CD4-positive, alpha-beta T cell treated with Interleukin-2 at 100 ng/mL for 4 hours (primary cell): ENCODE measurements at regions not wholly inside any gene's neighbourhood (a gene's known extent, or its start where the extent isn't known, plus 50 kb on each side); places are given as distances from the start of the nearest gene placed in this dataset.

Experiments
- DNase-seq: peaks from one replicate; pipeline ENCODE4 v3.0.0-alpha.2; 2020; ENCODE audit warnings: low spot score

DNA sequence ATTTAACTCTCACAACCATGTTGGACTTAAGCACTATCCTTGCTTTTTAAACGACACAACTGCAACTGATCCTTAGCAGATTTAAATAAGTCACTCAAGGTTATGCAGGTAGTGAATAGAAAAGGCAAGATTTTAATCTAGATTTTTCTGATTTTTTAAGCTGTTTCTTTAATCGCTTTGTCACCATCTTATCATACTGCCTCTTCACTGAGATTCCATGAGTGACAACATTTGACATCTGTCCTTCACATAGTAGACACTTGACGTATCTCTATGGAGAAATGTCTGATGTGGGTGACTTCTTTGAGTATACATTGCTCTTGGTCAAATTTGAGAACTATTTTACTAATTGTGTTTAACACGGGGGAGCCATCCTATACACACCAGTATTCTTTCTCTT, 839.7 kb downstream of the GATA3 start:
- DNase-seq = no peak

DNA sequence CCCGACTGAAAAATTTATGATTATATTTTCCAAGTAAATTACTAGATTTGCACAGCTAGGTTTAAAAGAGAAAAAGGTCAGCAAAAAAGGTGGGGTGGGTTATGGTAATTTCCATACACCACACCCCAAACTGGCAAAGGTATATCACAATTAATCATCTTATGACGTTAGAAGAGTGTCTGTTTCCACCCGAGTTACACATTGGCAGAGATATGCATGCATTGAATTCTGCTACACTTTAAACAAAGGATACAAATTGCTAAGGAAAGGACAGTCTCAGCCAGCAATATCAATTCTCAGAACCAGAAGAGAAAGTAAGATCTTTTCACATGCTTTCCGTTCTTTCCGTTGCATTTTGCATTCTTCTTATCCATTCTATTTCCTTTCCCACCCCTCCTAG, 843.3 kb downstream of the GATA3 start:
- no peak for DNase-seq

DNA sequence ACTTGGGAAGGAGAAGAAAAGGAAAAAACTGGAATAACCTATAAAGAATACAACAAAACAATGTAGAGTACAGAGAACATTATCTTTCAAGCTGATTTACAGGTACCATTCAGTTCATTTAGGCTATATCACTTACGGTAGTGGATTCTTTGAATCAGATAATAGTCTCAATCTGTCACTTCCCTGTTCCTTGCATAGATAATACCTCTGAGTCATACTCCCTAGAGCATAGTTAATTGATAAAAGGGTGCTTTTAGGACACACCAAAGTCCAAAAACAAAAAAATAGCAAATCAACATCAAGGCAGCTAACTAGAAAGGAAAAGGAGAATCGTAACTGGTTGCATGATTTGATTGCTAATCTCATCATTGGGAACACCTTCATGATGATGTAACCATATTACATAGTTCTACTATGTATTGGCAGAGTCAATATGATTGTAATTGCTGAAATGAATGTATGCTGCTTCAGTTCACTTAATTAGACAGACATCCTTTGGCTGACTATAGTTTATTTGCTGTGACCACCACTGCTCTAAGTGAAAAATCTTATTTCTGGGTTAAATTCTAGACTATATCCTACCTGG, 844.4 kb downstream of the GATA3 start:
- DNase-seq = peak; percentile 21

DNA sequence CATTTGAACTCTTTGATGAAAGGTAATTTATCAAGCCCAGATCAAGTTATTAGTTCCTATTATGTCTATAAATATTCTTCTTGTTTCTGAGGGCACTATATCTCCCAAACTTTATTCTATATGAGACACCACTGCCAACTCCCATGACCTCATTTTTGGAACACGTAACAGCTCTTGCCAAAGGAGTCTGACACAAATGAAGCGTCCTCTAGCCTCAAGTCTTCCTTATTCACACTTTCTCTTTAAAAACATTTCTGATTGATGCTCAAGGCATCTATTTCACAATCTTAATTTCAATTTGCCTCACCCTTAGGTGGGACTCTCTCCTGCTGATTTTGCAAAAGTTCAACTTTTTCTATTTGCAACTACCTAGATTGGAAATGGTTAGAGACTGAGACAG, 848.4 kb downstream of the GATA3 start:
- no peak for DNase-seq

DNA sequence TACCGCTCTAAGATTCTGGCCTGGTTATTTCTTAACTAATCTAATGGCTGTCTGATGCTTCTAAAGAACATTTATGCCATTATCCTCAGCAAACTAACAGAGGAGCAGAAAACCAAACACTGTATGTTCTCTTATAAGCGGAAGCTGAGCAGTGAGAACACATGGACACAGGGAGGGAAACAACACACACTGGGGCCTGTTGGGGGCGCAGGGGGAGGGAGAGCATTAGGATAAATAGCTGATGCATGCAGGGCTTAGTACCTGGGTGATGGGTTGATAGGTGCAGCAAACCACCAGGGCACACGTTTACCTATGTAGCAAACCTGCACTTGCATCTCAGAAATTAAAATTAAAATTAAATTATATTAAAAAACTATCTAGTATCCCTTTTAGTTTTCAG, 853.5 kb downstream of the GATA3 start:
- no peak for DNase-seq

DNA sequence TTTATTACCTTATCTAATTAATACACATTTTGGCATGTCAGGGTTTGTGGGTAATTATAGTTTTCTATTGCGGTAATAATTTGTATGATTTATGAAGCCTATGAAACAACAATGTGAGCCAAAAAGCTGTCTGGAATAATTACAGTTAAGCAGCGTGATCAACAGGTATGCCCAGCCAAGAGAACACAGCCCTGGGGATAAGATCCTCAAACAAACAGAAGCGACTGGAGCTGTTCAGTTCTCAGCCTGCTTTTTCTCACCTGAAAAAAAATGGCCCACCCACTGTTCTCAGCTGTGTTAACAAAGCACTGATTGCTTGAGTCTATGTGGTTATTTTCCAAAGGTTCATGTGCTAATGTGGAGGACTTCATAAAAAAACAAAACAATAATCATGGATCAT, 855.8 kb downstream of the GATA3 start:
- DNase-seq = no peak

DNA sequence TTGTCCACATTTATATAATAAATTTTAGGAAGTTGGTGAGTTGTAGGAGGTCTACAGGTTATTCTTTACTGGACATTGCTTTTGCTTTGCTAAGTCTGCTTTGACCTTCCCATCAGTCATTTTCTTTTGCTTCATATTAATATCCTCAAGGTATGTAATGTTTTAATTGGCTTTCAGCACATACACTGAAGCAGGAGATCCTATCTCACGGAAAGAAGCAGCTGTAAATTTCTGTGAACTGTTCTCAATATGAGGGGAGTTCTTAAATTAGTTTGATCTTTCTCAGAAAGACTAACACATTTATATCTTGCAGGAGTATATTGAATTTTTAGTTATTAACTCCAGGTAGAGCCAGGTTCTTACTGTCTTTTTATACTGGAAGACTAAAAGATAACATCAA, 856.5 kb downstream of the GATA3 start:
- DNase-seq = no peak

DNA sequence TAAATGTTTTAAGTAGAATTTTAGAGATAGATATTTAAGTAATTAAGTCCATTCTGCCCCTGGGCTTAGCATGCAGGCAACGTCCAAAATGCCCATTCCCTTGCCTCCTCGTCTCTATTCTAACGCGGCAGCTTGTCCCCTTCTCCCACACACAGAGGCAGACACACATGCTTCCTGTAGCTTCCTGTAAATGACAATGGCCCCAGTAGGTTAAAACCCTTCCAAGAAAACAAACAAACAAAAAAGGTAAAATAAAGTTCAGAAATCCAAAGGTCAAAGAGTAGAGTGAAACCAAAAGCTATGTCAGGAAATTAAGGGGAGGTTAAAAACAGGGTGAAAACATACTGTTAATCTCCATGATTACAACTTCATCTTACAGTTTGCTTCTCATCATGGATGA, 857.6 kb downstream of the GATA3 start:
- no peak for DNase-seq

DNA sequence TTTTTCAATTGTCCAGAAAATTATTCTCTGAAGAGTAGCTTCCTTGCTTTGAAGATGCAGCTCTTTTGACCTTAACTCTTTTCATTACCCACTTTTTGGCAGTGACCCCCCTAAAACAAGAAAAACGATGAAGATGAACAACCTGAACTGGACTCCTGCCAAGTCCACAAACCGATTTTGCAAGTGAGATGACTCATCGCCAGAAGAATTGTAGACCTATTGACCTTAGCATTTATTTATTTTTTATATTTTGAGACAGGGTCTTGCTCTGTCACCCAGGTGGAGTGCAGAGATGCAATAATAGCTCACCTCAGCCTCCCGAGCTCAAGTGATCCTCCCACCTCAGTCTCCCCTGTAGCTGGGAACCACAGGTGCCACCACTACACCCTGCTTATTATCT, 859.2 kb downstream of the GATA3 start:
- DNase-seq = peak; percentile 14

DNA sequence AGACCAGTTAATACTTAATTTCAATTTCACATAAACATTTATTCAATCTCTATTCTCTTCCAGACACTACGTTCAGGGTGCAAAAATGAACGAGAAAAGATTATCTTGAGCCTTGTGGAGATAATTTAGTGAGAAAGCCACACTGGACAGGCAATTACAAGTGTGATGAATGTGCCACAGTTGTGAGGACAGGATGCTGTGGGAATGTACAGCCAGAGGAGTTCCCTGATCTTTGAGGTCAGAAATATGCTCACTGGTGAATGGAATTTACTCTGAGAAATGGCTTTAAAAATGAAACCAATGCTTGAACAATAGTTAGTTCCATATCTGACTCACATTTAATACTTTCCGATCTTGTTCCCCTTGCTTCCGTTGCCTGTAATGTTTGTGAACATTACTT, 864.8 kb downstream of the GATA3 start:
- DNase-seq = no peak

DNA sequence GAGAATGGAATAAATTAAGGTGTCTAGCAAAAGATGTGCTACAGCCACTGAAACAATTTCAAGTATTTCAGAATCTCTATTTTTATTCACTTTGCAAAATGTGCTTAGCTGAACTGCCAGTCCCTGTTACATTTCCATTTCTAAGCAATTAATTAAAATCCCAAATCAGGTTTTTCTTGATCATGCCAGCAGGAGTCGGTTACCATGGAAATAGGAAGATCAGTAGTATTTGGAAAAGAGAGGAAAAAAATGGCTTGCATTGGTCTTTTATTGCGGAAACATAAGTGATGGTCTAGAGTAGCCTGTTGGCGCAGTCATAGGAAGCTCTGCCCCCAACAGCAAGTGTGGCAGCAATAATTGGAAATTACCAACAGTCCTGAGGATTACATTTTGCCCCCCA, 867.1 kb downstream of the GATA3 start:
- DNase-seq = no peak

DNA sequence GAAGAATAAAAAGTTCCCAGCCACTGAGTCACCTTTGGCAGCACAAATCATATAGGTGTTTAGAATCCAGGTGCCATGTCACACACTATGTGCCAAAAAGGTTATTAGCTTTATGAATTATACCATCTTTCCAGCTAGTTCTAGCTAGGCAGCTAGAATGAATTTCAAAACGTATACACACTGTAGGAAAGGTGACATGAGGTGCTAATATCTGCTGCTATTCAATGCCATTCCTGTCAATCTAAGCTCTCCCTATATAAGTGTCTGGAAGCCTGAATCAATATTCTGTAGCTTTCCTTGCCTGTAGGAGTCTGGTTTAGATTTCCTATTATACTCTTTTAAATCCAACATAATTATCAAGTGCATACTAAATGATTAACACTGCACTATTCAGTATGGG, 868.6 kb downstream of the GATA3 start:
- DNase-seq = no peak

DNA sequence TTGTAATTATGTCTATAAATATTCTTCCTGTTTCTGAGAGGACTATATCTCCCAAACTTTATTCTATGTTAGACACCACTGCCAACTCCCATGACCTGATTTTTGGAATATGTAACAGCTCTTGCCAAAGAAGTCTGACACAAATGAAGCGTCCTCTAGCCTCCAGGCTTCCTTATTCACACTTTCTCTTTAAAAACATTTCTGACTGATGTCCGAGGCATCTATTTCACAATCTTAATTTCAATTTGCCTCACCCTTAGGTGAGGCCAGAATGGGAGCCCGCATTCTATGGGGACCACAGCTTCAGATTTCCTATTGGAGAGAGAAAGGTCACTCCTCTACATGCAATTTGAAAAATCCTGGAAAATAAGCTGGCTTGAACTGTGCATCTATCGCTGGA, 873.2 kb downstream of the GATA3 start:
- DNase-seq = no peak

DNA sequence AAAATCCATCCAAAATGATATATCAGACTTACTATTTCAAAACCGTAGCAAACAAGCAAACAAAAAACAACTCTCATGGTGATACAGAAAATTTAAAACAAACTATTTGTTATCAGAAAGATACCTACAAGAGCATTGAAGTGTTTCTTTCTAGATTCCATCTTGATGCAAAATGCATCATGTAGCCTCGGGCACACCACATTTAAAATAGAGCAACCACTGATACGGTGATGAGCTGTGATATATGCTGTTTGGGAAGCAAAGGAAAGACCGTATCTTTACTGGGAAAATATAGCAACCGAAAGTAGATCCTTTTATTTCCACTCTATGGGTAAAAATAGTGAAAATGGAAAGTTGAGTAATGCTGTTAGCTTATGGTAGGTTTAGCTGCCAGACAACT, 892.0 kb downstream of the GATA3 start:
- no peak for DNase-seq

DNA sequence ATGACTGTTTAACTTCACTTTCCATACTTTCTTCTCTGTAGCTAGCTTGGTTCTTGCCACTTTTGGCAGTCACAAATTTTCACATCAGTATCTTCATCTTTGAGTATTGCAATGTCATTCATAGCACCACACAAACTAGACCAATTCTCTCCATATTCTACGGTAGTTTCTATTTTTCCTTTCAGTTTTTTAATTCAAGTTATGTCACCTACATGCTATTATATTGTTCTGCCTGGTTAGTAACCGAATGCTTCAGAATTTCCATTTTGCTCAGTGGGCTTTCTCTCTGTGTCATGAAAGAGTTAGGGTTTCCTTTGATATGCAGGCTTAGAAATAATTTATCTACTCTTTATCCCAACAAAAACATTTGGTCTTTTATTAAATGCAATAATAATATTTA, 896.5 kb downstream of the GATA3 start:
- no peak for DNase-seq

DNA sequence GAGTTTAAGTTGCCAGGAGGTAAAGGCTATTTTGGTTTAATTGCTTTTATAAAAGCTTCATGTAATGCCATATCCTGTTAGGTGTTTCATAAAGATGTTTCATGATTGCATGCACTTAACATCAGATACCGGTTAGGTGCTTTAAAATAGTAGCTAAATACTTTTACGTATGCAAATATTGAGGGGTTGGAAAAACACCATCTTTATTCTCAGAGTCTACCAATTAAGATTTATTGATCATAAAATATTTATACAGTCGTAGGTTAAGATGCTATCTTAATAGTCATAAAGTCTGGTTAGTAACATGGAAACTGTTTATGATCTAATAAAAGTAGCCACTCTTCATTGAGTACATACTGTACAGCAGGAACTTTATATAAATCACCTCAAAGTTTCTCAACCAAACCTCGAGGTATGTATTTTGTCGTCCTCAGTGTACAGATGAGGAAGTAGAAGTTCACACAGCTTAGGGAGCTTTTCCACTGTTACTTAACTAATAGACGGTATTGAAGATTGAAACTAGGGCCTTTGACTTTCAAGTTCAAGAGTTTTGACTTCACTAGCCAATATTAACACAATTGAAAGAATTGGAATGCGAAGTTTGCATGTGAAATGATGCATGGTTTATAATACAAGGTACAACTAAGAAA, 897.1 kb downstream of the GATA3 start:
- no peak for DNase-seq

DNA sequence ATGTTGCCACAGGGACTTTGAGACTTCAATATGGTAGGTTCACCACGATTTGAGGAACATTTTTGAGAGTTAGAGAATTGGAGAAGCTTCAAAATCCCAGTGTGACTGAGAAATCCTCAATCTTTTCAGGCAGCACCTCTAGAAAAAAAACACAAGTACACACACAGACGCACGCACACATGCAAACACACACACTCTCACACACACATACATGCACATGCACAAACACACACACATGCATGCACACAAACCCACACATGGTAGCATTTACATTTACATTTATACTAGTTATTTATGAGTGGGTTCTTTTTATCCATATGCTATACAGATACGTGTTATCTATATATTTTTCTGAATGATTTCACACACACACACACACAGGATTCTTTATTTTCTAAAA, 901.9 kb downstream of the GATA3 start:
- no peak for DNase-seq

DNA sequence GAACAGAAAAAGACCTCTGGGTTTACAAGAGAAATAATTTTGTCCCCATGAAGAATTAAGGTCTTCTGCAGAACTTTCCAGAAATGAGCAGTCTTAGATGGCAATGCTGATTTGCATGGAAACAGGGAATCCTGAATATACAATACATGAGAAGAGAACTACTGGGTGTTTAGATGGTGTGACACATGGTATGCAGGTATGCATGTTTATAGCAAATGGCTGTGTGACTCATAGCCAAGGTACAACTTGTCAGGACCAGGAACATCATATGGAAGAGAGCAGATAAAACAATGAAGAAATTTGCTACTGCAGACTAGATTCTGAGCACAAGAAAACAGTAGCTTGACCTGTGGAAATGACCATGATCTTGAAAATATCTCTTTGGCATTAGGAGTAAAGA, 907.8 kb downstream of the GATA3 start:
- DNase-seq = no peak

DNA sequence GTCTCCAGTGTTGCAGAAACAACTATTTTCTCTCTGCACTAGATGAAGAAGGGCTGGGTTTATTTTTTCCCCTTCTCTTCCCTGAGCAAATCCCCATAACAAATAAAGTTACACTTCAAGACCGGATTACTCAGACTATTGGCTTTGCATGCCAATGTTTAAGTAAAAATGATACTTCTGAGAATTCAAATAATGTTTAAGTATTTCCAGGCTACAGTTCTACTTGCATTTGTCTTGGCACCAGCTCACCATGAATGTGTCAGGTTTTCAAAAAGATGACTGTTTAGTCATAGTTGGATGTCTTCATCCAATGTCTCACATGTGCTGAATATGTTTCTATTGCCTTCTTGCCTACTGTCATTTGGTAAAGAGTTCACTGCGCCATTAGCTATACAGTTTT, 912.6 kb downstream of the GATA3 start:
- DNase-seq = no peak

DNA sequence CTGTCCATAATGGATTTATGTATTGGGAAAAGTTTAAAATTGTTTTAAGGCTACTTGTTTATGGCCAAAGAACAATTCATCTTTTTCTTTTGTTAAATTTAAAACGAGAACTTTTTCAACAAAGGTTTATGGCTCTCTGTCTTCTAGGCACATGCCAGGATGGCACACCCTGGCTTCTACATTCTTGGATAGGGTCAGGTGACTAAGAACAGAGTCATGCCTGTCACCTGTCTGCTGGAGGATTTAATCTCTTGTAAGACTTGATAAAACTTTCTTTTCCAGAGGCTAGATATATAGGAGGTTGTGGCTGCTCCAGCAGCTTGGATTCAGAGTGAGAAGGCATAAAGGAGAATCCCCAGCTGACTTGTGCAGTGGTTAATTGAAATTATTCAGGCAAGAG, 915.4 kb downstream of the GATA3 start:
- DNase-seq = no peak

DNA sequence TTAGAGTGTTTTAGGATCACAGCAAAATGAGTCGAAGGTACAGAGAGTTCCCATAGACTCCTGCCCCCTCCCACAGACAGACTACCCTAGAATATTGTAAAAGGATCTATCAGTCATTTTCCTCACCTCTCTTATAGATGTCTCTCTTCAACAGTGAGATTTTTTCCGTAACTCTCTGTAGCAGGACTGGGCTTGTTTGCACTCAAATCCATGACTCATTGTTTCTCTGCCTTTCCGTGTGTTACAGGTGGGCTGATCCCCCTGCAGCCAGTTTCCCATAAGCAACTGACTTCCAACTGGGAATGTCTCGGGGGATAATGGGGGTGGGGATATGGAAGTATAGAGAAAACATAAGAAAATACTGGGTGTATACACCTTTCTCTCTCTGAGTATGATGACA, 921.0 kb downstream of the GATA3 start:
- DNase-seq = no peak

DNA sequence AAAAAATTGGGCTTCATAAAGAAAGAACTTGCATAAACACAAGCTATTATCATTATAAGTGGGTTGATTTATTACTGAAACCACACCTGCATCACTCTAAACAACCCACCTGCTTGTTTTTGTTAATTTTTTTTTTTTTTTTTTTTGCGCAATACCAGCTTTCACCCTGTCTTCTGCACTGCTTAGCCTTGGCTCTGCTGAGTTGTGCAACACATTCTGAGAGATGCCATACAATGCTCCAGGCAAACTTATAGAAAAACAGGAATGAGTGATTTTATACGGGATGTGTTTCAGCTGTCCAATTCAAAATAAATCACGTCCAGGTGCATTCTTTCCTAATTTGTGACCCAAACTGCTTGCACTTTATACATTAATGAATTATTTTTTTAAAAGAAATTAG, 923.6 kb downstream of the GATA3 start:
- no peak for DNase-seq

DNA sequence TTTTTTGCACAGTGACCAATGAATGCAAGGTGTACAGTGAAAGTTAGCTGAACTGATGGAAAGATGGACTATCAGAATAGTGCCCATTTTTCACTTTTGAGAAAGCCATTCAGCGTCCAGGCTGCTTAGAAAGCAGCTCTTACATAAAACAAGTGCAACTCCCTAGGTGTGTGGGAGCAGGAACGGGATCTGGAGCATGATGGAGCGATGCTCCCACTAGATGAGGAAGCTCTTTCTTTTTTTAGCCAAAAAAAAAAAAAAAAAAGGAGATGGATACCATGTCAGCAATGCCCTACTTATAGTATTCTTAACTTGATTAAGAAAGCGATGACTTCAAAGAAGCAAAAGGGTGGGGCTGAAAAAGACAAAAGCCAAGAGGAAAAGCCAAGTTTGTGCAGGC, 925.5 kb downstream of the GATA3 start:
- no peak for DNase-seq

DNA sequence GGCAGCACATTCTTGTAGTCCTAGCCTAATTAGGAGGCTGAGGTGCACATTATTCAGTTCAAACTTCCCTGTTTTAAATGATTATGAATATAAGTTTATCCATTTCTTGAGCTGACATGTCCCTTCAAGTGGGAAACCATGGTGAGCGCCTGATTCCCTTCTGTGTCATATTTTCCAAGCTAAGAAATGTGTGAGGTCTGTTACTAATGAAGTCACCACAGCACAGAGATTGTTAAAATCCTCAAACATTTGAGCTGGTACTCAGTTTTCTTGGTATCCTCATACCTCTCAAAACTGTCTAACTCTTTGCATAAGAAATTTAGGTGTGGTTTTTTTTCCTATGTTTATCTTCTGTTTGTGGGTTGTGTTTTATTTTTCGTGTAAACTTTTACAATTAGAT, 926.8 kb downstream of the GATA3 start:
- DNase-seq = no peak

DNA sequence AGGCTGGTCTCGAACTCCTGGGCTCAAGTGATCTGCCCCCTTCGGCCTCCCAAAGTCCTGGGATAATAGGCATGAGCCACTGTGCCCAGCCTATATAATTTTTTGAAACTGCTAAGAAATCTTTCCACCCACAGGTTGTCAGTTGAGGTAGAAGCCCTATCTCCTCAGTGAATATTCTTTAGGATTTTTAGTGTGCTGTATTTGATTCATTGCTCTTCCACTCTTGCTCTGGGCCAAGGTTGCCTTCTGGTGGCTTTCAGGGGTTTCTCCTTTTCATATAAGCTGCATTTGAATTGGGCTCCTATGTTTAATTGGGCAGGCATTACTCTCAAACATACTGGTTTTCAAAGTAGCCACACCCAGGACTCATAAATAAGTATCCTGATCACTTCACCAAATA, 931.2 kb downstream of the GATA3 start:
- DNase-seq = no peak
